ENCODE measurements at regions not wholly inside any gene's neighbourhood (a gene's known extent, or its start where the extent isn't known, plus 50 kb on each side); places are given as distances from the start of the nearest gene placed in this dataset.

DNA sequence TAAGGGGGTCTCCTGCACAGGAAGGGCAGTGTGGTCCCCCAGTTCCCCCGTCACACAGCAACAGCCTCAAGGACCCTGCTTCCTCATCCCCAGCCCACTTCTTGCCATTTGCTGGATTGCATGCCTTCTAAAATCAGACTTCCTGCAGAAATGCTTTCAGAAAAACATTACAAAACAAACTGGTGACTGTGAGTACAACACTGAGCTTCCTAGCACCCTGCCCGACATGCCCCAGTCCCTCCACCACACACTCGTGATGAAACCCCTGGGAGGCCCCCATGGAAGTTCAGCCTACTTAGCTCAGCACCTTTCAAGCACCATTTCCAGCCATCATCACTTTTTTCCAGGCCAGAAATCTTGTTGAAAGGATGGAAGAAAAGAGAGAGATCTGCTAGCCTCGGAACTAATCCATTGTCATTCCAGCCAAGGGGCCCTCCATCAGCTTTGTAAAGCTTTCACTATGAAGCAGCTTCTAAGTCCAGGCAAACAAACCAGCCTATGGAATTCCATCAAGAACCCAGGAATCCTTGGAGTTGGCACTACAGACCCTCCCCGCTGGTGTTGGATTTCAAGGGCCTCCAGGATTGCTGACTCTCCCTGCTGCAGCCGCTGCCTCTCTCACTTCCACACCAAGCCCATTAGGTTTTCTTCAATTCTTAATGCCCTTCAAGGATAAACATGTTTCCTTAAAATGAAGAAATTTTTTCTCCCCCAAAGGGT, 114.6 kb downstream of the C5orf15 start:
- DNase-seq = no peak

DNA sequence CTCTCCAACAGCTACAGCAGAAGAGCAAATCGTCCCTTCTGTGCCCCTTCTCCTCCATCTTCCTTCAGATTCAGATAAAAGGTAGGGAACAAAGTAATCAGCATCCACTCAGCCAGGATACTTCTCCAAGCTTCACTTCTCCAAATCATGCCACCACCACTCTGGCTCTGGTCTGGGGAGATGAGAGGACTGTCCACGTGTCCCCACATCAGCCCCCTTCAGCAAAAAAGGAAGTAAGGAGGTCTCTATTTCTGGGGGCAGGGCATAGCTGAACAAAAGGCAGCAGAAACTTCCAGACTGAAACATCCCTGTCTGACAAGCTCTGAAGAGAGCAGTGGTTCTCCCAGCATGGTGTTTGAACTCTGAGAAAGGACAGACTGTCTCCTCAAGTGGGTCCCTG, 116.9 kb downstream of the C5orf15 start:
- no peak for DNase-seq

DNA sequence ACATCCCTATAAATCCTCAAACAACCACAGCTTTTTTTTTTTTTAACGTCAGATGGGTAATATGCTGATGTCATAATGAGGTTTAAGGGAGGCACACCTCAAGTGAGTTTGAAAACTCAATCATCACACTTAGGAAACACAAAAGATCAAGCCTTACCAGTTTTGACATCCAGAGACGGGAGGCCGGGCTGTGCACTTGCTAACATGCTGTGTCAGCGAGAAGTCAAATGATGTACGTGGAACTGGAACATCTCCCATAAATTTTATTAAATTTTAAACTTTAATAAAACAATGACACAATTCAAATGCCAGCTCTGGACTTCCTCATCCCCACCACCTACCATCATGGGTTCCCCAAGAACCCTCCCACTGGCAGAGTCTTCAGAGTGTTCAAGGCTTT, 117.6 kb downstream of the C5orf15 start:
- no peak for DNase-seq

DNA sequence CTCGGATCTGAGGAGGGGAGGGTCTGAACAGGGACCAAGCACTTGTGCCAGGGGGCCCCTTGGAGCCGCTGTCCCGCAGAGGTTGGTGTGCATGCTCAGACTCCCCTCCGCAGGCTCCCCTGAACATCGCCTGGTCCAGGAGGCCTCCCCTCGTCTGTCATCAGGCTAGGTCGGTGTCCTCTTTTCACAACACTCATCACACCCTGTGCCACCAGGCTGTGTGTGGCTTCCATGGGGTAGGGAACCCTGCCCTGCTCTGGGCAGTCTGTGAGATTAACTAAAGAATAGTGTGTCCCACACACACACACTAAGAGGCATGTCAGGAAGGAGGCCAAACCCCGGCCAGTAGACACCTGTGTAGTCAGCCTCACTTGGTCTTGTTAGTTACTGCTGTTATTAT, 119.3 kb downstream of the C5orf15 start:
- DNase-seq = no peak

DNA sequence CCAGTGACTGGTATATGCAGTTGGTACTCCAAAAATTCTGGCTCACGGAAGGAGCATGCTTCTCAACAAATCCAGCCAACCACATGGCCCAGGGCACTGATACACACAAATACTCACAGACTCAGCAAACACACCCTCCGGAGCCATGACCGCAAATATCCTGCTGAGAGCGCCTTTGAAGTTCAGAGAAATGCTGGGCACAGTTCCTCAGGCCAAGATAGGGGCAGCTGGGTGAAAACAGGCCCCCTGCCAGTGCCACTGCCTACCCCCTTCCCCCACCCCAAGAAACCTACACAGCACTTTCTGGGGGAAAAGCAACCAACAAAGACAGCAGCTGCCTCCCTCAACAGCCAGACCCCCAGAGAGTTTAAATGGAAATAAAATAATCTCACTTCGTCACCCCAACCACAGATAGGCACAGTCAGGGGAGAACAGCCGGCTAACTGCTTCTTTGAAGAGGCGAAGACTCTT, 120.0 kb downstream of the C5orf15 start:
- no peak for DNase-seq

DNA sequence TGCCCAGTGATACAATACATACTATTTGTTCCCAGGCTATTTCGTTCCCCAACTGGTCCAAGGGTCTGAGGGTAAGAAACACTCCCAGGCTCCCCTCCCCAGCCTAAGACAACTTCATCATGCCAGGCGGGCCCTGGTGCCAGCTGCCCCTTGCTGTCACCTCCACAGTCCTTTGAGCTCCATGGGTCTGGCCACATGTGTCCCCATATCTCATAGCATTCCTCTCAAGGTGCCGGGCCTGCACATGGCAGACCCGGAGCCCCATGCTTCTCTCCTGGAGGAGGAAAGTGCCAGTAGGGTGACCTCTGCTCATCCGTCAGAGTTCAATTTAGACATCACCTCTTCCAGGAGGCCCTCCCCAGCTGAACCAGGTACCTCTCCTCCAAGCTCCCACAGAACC, 120.5 kb downstream of the C5orf15 start:
- DNase-seq = no peak

DNA sequence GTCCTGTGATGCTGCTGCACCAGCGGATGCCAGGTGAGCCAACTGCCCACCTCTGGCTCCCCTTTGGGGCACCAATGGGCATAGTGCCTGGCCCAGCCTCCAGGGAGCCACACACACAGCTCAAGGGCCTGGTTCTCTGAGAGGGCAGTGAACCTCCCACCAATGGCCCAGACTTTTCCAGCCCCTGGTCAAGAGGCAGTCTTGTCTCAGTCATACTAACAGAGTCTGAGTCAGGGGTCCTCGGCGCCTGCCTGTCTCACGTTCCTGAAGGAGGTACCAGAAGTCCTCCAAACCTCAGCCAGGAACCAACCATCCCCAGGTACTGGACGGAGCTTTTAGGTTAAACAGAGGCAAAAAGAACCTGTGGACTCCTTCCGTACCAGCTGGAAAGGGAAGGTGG, 121.1 kb downstream of the C5orf15 start:
- DNase-seq = no peak

DNA sequence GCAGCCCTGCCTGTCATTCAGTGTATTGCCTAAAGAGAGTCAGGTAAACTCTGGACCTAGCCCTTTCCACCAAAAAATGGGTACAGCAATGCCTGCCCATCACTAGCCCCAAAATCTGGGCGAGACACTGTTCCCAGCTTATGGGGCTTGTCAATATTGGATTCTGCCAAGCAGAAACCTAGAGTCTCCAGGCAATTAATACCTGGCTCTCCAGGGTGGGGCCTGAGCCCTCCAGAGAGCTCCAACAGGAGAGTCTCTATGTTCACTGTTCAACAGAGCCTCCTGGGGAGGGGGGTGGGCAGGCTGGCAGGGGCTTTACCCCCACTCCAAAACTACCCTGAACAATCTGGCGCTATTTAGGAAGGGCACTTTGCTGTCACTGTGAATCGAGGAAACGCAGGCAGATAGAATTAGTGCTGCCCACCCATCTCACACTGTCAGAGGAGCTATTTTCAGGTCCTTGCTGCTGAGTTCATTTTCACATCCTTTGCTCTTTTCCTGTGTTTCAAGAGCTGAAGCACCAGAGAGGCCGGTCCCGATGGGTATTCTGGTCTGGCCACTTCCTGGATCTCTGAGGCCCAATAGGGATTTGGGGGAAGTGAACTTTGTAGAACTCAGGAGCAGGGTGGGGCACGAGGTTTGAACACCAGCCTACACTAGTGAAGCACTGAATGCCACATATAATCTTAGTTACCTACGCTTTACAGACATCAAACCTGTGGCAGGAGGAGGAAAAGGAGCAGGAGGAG, 121.8 kb downstream of the C5orf15 start:
- no peak for DNase-seq

DNA sequence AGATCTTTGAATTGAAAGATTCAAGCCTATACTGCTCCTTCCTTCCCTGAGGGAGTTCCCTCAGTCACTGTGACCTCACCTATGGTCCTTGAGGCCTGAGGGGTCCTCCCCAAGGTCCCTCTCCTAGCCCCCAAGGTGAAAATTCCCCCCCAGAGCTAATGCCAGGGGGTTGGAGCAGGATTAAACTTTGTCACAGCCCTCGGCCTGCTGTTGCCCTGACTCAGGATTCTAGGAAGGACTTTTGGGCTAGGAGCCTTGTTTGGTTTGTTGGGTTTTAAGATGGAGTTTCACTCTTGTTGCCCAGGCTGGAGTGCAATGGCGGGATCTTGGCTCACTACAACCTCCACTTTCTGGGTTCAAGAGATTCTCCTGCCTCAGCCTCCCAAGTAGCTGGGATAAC, 123.2 kb downstream of the C5orf15 start:
- no peak for DNase-seq

DNA sequence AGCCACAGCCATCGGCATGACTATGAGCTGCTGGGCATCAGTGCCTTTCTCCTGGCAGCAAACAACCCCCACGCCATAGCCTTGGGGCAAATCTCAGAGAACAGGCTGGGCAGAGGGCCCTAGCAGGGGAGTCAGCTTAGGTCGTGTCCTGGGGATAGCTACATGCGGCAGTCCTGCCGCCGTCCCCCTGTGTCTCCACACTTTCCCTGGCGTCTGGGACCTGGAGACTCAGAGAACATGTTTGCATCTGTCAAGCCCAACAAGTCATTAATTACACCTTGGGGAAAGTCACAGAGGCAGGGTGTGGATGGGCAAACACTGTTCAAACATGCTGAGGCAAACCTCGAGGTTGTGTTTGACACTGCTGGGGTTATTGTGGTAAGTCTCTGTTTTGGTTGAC, 123.6 kb downstream of the C5orf15 start:
- DNase-seq = no peak

DNA sequence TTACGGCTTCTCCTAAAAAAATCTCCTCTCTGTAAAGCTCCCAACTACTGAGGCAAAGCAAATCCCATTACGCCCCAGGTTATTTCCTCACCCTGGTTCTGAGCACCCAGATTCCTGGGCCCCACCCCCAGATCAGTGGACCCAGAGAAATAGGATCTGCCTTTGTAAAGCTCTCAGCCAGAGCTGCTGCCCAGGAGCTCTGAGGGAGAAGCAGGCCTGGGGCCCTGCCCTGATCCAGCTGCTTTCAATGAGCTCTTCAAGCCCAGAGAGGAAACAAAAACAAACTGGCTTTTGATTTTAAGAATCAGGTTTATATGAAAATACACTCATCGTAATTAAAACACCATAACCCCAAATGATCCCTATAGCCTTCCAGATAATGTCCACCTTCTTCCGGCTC, 124.5 kb downstream of the C5orf15 start:
- DNase-seq = no peak

DNA sequence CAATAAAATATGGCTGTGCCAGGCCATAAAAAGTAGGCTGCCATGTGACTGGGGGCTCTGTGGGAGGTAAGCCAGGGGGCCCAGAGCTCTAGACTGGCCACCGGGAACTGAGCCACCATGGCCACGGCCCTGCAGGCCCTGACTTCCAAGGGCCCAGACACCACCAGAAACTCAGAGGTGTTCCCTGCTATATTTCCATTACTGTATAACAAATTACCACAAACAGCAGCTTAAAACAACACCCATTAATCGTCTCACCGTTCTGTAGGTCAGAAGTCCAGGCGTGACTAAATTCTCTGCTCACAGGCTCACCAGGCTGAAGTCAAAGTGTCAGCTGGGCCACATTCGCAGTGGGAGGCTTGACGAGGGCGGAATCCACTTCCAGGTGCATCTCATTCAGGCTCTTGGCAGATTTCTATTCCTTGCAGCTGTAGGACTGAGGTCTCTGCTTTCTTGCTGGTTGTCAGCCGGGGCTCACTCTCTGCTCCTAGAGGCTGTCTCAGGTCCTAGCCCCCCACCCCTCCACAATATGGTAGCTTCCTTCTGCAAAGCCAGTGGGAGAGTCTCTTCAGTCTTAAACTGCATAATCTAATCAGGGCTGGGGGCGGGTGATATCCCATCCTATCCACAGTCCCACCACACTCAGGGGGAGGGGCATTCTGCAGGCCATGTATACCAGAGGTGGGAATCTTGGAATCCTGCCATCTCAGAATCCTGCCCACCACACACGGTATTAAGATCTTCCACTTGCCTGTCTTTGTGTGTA, 125.4 kb downstream of the C5orf15 start:
- DNase-seq = no peak

DNA sequence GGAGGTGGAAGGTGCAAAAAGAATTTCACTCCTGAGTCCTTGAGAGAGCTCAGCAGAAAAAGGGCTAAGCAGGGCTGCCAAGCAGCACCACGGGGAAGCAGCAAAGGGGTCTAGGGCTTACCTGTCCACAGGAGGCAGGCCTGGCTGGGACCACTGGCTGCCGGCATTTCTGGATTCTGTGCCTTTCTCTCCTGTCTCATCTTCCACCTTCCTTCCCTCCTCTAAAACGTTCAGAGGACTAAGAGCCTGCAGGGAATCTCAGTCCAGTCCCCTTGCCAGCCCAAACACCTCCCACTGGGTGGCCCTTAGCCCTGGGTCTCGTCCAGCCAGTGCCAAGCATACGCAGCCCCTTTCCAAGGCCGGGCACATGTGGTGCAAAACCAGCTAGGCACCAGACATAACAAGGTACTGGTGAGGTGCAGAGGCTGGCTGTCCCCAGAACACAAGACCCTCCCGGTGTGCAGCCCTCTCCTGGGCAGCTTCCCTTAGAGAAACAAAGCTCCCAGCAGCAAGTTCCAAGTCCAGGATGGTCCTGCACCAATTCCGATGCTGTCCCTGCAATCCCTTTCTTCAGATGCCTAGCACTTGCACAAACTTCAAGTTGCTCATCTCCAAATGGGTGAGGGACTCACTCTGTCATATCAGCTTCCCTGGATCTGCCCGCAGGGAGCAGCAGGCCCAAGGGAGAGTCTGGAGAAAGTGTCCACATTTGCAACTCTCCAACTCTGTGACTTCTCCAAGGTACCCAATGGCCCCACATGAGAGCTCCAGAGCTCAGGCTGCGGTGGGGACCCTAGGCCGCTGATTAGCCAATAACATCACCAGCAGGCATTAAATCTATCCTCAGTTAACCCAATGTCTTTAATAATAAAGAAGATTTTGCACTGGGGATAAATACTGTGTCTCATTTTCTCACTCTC, 126.3 kb downstream of the C5orf15 start:
- no peak for DNase-seq

DNA sequence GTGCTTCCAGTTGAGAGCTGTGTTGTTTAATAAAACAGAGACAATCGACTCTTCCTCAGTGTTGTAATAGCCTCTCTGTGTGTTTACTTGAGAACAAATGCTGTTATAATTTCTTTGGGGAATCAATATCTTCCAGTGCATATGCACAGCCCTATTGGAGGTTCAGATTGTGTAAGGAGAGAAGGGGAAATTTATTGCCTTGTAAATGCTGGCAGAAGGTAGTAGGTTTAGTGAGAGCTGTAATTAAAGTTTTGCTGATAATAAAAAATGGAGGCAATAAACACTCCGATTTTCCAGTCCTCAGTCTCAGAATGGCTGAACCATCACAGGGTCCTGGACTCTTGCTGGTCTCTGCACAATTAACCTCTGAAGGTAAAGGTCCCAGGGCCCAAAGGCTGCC, 128.3 kb downstream of the C5orf15 start:
- DNase-seq = no peak

DNA sequence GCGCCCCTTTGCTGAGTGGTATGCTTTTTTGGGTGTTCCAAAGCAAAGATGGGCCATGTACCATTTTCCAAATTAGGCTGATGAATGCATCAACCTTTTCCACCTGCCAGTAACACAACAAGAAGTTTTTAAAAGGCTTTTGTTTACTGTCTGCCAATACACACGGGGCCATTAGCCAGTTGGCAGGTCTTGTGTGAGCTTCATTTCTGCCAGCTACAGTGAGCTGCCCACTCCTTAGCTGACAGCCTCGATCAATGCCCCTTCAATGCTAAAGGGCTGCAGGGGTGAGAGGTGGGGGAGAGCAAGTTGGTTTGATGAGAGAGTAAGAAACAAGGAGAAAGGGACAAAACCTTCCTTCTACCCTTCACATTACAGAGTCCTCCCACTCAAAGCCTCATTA, 128.7 kb downstream of the C5orf15 start:
- no peak for DNase-seq

DNA sequence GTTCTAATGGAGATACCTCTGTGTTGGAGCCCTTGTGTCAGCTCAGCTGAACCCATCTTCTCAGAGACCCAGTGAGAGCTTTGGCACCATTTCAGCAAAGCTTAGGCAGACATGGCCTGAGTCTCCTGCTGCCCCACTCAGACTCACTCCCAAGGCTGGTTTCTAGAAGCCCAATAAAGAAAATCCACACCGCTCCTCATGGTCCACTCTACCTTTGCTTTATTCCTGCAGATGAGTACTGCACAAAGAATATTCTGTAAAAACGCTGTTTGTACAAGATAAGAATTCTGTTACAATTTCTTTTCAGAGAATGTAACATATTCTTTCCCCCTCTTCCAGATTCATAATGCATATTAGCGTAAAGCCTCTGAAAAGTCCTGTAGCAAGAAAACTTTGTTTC, 129.3 kb downstream of the C5orf15 start:
- no peak for DNase-seq

DNA sequence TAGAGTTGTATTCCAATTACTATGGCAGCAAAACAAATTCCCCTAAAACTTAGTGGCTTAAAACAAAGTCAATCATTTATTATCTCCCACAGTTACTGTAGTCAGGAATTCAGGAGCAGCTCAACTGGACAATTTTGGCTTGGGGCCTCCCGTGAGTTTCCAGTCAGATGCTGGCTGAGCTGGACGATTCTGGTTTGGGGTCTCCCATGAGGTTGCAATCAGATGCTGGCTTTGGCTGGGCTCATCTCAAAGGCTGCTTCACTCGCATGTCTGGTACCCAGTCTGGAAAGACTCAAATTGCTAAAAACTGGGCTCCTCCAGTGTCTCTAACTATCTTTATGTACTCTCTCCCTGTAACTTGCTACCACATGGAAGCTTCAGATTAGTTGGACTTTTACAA, 130.1 kb downstream of the C5orf15 start:
- no peak for DNase-seq

DNA sequence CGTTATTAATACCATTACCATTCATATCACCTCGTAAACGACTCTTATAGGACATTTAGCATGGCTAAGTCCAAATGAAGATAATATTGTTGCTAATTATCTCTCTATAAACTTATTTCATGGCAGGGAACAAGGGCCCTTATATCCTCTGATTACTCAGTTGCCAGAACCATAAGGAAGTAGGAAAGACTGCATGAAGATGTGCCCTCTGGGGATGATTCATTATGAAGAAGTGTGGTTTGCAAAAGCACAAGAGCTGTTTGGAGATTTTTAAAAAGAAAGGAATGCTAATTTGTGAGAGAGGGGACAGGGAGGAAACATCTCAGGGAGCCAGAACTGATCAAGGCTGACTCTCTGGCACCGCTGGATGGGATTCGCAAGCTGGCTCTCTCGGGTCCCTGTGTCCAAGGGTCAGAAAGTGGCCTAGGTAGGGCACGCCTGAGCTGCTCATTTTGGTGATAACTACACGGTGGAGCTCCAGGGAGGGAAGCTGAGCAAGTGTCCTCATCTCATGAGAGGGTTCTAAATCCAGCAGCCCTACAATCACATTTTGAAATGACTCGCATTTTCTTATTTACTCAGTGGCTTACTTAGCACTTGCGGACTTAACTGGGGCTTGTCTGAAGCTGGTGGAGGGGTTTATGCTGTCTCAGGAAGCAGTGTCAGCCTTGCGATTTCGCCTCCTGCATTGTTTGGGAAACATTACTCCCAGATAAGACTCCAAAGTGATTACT, 136.8 kb downstream of the C5orf15 start:
- DNase-seq = no peak

DNA sequence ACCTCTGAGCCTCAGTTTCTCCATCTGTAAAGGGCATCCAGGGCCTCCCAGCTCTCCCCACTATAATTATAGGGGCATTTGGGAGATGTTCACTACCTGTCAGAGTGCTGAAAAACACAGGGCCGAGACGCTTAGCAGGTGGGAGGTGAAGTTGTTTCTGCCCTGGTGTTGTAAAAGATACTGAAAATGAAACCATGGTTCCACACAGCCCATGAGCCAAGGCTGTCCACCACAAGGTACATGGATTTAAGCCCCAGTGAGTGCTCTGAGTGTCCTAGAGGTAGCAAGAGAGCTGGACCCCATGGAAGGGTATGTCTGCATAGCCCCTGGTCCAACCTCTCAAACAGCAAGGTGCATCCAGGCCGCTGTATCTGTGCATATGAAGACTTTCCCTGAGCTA, 137.5 kb downstream of the C5orf15 start:
- DNase-seq = no peak

DNA sequence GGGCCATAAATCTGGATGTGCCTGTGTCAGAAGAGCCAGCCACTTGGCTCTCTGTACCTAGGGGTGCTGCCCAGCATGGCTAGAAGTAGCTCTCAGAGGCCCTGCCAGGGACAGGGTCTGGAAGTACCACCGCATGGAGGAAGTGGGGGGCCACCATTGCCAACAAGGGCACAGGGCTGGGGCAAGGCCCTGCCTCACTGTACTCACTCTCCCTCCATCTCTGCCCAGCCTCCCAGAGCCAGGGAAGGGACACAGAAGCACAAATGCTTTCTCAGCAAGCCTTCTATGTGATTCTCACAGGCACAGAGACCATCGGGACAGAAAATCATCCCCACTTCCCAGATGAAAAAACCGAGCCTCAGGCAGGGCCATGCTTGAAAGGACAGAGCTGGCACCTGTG, 138.1 kb downstream of the C5orf15 start:
- DNase-seq = no peak

DNA sequence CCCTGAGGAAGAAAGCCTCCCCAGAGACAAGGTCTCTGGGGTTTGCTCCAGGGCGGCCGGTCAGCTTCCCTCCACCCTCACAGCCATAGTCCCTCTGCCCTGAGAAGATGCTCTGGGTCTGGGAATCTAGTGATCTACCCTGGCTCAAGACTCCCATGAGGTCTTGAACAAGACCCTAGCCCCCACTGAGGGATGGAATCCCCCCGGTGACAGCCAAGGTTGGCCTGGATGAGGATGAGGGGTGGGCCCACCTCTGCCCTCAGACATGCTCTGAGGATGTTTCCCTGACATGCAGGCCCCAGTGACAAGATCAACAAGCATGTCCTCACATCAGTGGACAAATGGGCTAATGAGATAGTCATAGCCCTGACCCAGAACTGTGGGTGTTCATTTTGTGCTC, 138.6 kb downstream of the C5orf15 start:
- no peak for DNase-seq

DNA sequence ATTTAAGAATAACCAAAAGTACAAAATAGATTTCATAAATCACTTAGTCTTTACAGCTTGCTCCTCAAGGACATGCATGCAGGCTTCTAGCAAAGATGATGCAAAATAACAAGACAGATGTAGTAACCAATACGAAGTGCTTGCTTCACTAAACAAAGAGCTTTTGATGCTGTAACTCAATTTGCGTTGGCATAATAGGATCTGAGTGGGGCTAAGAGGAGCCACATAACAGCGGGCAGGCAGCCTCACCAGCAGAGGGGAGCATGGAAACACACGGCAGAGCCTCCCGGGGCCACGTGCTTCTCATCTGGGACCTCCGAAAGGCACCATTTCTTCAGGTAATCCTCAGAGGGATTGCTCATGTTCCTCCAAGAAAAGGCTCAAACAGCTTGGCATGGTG, 139.7 kb downstream of the C5orf15 start:
- no peak for DNase-seq

All from CD4-positive, alpha-beta T cell treated with Interleukin-17A for 1 hour (primary cell).